ENCODE measurements at regions not wholly inside any gene's neighbourhood (a gene's known extent, or its start where the extent isn't known, plus 50 kb on each side); places are given as distances from the start of the nearest gene placed in this dataset.

DNA sequence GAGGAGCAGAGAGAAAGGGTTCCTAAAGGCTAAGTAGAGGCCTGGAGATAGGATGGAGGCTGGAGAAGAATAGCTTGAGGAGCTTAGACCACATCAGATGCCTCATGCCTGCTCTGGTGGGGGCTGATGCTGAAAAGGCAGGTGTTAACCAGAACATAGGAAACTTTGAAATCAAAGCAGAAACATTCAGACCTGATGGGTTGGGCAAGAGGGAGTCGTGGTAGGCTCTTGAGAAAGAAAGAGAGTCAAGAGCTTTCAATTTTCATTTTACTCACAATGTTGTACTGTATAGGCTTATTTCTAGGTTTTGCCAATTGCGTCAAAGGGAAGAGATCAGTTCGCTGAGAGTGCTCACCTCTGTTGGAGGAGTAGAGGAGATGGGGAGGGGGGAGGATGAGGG is 406.6 kb upstream of the SALL1 start:
- TF ChIP-seq, protein P1, sequence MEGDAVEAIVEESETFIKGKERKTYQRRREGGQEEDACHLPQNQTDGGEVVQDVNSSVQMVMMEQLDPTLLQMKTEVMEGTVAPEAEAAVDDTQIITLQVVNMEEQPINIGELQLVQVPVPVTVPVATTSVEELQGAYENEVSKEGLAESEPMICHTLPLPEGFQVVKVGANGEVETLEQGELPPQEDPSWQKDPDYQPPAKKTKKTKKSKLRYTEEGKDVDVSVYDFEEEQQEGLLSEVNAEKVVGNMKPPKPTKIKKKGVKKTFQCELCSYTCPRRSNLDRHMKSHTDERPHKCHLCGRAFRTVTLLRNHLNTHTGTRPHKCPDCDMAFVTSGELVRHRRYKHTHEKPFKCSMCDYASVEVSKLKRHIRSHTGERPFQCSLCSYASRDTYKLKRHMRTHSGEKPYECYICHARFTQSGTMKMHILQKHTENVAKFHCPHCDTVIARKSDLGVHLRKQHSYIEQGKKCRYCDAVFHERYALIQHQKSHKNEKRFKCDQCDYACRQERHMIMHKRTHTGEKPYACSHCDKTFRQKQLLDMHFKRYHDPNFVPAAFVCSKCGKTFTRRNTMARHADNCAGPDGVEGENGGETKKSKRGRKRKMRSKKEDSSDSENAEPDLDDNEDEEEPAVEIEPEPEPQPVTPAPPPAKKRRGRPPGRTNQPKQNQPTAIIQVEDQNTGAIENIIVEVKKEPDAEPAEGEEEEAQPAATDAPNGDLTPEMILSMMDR (IDR thresholded peaks at IDR 0.05), result no peak
- Mint-ChIP-seq H3K9me3 (no peaks in the 10 kb centered on the region), H3K4me1 (ENCODE audit: low read depth) (peaks cover 33% of the 10 kb centered on the region), H3K27me3 (ENCODE audit: insufficient read depth) (peaks cover 1% of the 10 kb centered on the region; the same call in 1 of the 2 replicates), H3K36me3 (ENCODE audit: low read depth) (no peaks in the 10 kb centered on the region), H3K27ac (peak overlapping the region; percentile 82), H3K4me3 (no peak overlapping the region)
- no peak for DNase-seq

DNA sequence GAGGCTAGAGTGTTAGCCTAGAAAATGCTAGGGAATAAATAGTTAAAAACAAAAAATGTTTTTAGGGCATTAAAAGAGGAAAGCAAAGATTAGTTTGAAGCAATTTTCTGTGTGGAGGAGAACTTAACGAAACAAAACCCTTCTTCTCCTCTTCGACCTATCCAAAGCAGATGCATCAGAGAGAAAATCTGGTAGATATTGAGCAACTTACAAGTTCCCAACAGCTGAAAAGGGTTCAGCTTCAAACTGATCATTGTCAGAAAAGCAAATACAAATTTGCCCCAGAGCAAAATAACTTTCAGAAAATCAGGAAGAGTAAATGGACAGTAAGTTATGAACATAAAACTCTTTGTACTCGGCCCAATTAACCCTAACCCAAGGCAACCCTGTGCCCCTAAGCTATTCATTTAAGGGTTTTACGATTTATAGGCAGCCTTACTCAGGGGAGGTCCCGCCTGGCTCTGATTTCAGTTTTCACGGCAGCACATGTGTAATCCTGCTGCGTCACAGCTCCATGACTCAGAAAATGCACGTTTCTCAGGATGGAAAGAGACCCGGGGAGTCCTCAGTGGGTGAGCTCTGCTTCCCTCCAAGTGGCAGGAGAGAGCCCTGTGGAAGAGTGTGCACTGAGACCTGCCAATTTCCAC is 405.7 kb upstream of the SALL1 start:
- DNase-seq, result peak; percentile 88
- H3K27ac Mint-ChIP-seq, result peak overlapping the region; percentile 82
- H3K36me3 Mint-ChIP-seq (ENCODE audit: low read depth), result no peaks in the 10 kb centered on the region
- H3K27me3 Mint-ChIP-seq (ENCODE audit: insufficient read depth), result no peaks in the 10 kb centered on the region
- peaks cover 33% of the 10 kb centered on the region for H3K4me1 Mint-ChIP-seq (ENCODE audit: low read depth)
- no peaks in the 10 kb centered on the region for H3K9me3 Mint-ChIP-seq
- peak overlapping the region; percentile 59 for H3K4me3 Mint-ChIP-seq
- TF ChIP-seq, protein P1 (IDR thresholded peaks at IDR 0.05), result peak; percentile 21; the same call in 1 of the 2 replicates

DNA sequence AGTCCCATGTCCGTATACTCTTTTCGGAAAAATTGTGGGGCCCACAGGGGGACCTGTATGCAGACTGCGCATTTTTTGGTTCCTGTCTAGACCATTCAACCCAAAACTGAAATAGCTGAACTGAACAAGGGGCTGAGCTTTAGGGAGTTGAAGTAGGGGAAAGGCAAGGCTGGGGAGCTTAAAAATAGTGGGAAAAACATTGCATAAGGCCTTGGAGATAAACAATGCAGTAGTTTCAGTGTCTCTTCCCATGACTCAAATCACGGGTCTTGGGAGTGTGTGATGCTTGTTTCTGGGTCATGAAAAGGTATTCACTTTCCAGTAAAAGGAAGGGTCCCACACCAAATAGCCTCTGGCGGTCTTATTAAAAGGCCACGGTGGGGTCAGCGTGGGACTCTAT is 402.8 kb upstream of the SALL1 start:
- TF ChIP-seq, protein P1 (IDR thresholded peaks at IDR 0.05), result no peak
- peaks cover 42% of the 10 kb centered on the region for H3K4me1 Mint-ChIP-seq (ENCODE audit: low read depth)
- no peak for DNase-seq
- no peaks in the 10 kb centered on the region for H3K36me3 Mint-ChIP-seq (ENCODE audit: low read depth)
- no peaks in the 10 kb centered on the region for H3K9me3 Mint-ChIP-seq
- no peak overlapping the region for H3K4me3 Mint-ChIP-seq
- no peaks in the 10 kb centered on the region for H3K27me3 Mint-ChIP-seq (ENCODE audit: insufficient read depth)
- H3K27ac Mint-ChIP-seq, result no peak overlapping the region

DNA sequence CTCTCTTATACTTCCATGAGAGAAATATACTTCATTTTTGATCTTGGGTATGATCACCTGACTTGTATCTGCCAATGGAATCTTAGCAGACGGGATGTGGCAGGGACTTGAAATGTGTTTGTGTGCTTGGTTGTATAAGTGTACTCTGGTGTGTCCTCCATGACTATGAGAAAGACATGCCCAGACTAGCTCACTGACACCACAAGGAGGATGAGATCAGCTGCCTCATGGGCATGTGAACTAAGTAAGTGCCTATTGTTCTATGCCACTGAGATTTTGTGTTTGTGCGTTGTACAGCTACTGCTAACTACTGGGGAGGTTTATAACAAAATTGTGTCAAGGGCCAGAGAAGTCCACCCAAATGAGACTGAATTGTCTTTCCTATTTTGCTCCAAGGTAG is 402.2 kb upstream of the SALL1 start:
- Mint-ChIP-seq H3K27ac (no peak overlapping the region), H3K4me1 (ENCODE audit: low read depth) (peaks cover 42% of the 10 kb centered on the region), H3K27me3 (ENCODE audit: insufficient read depth) (no peaks in the 10 kb centered on the region), H3K36me3 (ENCODE audit: low read depth) (no peaks in the 10 kb centered on the region), H3K4me3 (no peak overlapping the region), H3K9me3 (no peaks in the 10 kb centered on the region)
- TF ChIP-seq, protein P1 (IDR thresholded peaks at IDR 0.05), result no peak
- no peak for DNase-seq

DNA sequence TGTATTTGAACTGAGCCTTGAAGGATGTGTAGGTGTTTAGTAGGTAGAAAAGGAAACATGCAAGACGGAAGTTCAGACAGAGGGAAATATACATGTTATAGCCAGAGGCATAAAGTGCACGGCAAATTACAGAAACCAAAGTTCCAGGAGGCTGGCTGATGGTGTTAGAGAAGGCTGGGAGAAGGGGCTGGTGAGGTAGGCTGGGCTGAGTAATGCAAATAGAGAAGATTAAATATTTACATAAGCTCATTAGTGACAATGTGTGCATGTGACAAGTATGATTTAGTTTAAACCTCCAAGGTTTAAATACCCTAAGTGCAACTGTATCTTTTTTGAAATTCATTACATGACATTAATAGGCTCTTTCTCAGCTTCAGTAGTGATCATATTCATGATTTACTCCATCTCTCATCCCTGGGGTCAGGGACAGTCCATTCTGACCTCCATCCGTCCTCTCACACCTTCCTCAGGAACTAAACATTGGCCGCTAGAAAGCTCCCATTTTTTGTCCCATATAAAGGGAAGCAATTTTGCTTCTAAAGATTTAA is 399.8 kb upstream of the SALL1 start:
- Mint-ChIP-seq H3K4me3 (no peak overlapping the region), H3K36me3 (ENCODE audit: low read depth) (no peaks in the 10 kb centered on the region), H3K27me3 (ENCODE audit: insufficient read depth) (no peaks in the 10 kb centered on the region)

More for the DNA sequence above, 399.8 kb upstream of the SALL1 start:
- no peak for DNase-seq
- Mint-ChIP-seq H3K27ac (no peak overlapping the region), H3K4me1 (ENCODE audit: low read depth) (peaks cover 22% of the 10 kb centered on the region), H3K9me3 (no peaks in the 10 kb centered on the region)
- TF ChIP-seq, protein P1 (IDR thresholded peaks at IDR 0.05), result no peak

Measured in HFFc6 (cell line).